AG04450 (cell line): ENCODE measurements at regions not wholly inside any gene's neighbourhood (a gene's known extent, or its start where the extent isn't known, plus 50 kb on each side); places are given as distances from the start of the nearest gene placed in this dataset.

ENCODE experiments used
- CTCF ChIA-PET: fragments of 300-600, 350-600 bp; formaldehyde crosslinking; extraction: SDS; loops from one replicate; lab custom pipeline; 2022; ENCODE audit warnings: antibody characterized with exemption, inconsistent platforms; lab: Charles Lee
- POLR2A ChIA-PET: fragments of 350-600 bp; formaldehyde crosslinking; extraction: SDS; loops from one replicate; lab custom pipeline; 2021; ENCODE audit warnings: antibody characterized with exemption, inconsistent platforms; lab: Yijun Ruan, JAX
- DNase-seq: peaks from one replicate; pipeline ENCODE4 v3.0.0-alpha.2; 2011; ENCODE audit warnings: low read depth, low spot score
- H3K27ac ChIP-seq: one replicate; pipeline ENCODE4 v1.5.1; 2012; ENCODE audit warnings: low read depth, low read length, control low read depth
- H3K27me3 ChIP-seq: one replicate; pipeline ENCODE4 v1.6.0; 2012; ENCODE audit warnings: low read length; ENCODE audit not compliant: control insufficient read depth, insufficient read depth
- H3K4me3 ChIP-seq: 2 replicates; pipeline ENCODE4 v1.5.1; 2011; ENCODE audit warnings: mild to moderate bottlenecking, low read depth, low read length, control low read depth
- H3K9me3 ChIP-seq: 2 replicates; pipeline ENCODE4 v1.5.1; 2012; ENCODE audit warnings: low read length; ENCODE audit not compliant: control insufficient read depth, insufficient read depth
- TF ChIP-seq, protein P1 (sequence below): IDR thresholded peaks from 2 replicates; pipeline ENCODE4 v1.5.1; 2011; ENCODE audit warnings: low read depth, low read length, control low read depth, inconsistent platforms

- no peaks in the 10 kb centered on the region for H3K9me3 ChIP-seq
- H3K27ac ChIP-seq = no peak overlapping the region
- ChIA-PET CTCF (interaction anchor here (0.7 kb wide), 1 partner anchor 279 kb away, joined by 4 read pairs; no protein-coding TSS in a partner anchor), POLR2A (no interaction called here)
- H3K4me3 ChIP-seq = no peak overlapping the region
- TF ChIP-seq, protein P1, sequence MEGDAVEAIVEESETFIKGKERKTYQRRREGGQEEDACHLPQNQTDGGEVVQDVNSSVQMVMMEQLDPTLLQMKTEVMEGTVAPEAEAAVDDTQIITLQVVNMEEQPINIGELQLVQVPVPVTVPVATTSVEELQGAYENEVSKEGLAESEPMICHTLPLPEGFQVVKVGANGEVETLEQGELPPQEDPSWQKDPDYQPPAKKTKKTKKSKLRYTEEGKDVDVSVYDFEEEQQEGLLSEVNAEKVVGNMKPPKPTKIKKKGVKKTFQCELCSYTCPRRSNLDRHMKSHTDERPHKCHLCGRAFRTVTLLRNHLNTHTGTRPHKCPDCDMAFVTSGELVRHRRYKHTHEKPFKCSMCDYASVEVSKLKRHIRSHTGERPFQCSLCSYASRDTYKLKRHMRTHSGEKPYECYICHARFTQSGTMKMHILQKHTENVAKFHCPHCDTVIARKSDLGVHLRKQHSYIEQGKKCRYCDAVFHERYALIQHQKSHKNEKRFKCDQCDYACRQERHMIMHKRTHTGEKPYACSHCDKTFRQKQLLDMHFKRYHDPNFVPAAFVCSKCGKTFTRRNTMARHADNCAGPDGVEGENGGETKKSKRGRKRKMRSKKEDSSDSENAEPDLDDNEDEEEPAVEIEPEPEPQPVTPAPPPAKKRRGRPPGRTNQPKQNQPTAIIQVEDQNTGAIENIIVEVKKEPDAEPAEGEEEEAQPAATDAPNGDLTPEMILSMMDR = no peak
- DNase-seq = no peak
- H3K27me3 ChIP-seq = no peaks in the 10 kb centered on the region
These were observed 623.8 kb upstream of the KIRREL3 start for GRCh38 chr11:127624306-127624856.

- Histone ChIP-seq H3K4me3 (no peak overlapping the region), H3K27me3 (no peaks in the 10 kb centered on the region), H3K27ac (no peak overlapping the region), H3K9me3 (no peaks in the 10 kb centered on the region)
- ChIA-PET CTCF (interaction anchor here (0.6 kb wide), 1 partner anchor 167 kb away, joined by 3 read pairs; no protein-coding TSS in a partner anchor), POLR2A (no interaction called here)
- TF ChIP-seq, protein P1 = no peak
- no peak for DNase-seq
These were observed 622.1 kb upstream of the KIRREL3 start for GRCh38 chr11:127622686-127623085.

GRCh38 chr11:127620671-127621070, 620.1 kb upstream of the KIRREL3 start:
- CTCF ChIA-PET = no interaction called here
- Histone ChIP-seq H3K9me3 (no peaks in the 10 kb centered on the region), H3K4me3 (no peak overlapping the region), H3K27me3 (no peaks in the 10 kb centered on the region), H3K27ac (no peak overlapping the region)
- TF ChIP-seq, protein P1 = no peak
- POLR2A ChIA-PET = no interaction called here
- no peak for DNase-seq

- H3K27me3 ChIP-seq = no peaks in the 10 kb centered on the region
- no peak for DNase-seq
- no peak overlapping the region for H3K27ac ChIP-seq
- POLR2A ChIA-PET = no interaction called here
- no peaks in the 10 kb centered on the region for H3K9me3 ChIP-seq
- no peak overlapping the region for H3K4me3 ChIP-seq
- TF ChIP-seq, protein P1 = no peak
- CTCF ChIA-PET = no interaction called here
These were observed 619.4 kb upstream of the KIRREL3 start for GRCh38 chr11:127619946-127620345.

GRCh38 chr11:127618721-127619120, 618.2 kb upstream of the KIRREL3 start:
- Histone ChIP-seq H3K9me3 (no peaks in the 10 kb centered on the region), H3K27me3 (no peaks in the 10 kb centered on the region), H3K27ac (no peak overlapping the region), H3K4me3 (no peak overlapping the region)
- ChIA-PET CTCF (no interaction called here), POLR2A (no interaction called here)
- DNase-seq = no peak
- TF ChIP-seq, protein P1 = no peak
